ENCODE measurements at regions not wholly inside any gene's neighbourhood (a gene's known extent, or its start where the extent isn't known, plus 50 kb on each side); places are given as distances from the start of the nearest gene placed in this dataset.

DNA sequence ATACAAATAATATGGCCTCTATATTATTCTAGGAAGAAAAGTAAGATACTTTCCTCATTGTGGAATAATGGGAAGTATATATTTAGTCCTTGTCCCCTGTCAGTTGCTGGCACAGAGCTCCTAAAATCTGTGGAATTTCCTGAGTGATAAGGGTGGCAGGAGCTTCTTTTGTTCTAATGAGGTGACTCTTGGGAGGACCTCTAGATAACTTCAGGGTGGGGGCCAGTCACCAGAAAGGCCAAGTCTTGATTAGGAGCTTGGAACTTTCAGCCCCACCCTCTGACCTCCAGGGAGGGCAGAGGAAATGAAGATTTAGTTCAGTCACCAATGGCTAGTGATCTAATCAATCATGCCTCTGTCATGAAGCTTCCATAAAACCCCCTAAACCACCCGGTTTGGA is 179.9 kb upstream of the PRICKLE1 start:
- dilution Hi-C loops (cut with MboI; ENCODE audit: extremely low pct_ligation_motif_present, low sequenced_read_pairs), result no loop called here
- no peak overlapping the region for H3K4me3 ChIP-seq (ENCODE audit: control insufficient read depth in 2 of 3, extremely low read depth in 1 of 3, insufficient read depth in 2 of 3, low read depth in 1 of 3, low read length in 3 of 3)
- H3K4me1 ChIP-seq (ENCODE audit: control insufficient read depth, extremely low read depth, insufficient read depth, low read length), result no peaks in the 10 kb centered on the region

DNA sequence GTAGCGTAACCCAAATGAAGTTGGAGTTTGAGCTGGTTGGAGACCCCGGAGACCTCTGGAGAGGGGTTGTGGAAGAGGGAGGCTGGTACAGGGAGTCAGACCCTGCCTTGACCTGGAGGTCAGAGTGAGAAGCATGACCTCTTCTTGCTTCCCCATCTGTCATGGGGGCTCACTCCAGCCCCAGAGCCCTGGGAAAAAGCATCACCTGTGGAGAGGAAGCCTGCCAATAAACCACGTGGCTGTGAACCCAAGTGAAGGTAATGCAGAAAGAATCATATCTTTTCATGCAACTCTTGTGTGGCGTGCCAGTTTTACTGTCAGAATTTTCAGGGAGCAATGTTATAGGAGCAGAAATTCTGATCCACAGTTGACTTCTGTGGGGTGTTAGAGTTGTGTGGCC is 178.5 kb upstream of the PRICKLE1 start:
- H3K9me1 ChIP-seq (ENCODE audit: control insufficient read depth, extremely low read depth, insufficient read depth, low read length), result no peaks in the 10 kb centered on the region
- H3K27me3 ChIP-seq (ENCODE audit: control insufficient read depth, extremely low read depth, insufficient read depth, low read length), result no peaks in the 10 kb centered on the region
- H2AFZ ChIP-seq (ENCODE audit: control insufficient read depth, low read length), result no peak overlapping the region
- no peaks in the 10 kb centered on the region for H3K4me1 ChIP-seq (ENCODE audit: control insufficient read depth, extremely low read depth, insufficient read depth, low read length)
- H3K4me3 ChIP-seq (ENCODE audit: control insufficient read depth in 2 of 3, extremely low read depth in 1 of 3, insufficient read depth in 2 of 3, low read depth in 1 of 3, low read length in 3 of 3), result no peak overlapping the region
- H3K36me3 ChIP-seq (ENCODE audit: control insufficient read depth in 2 of 2, extremely low read depth in 1 of 2, insufficient read depth in 2 of 2, low read length in 2 of 2), result no peaks in the 10 kb centered on the region
- FAIRE-seq (no peak), DNase-seq (ENCODE audit: low read depth, low spot score) (no peak)
- no peak overlapping the region for H3K9ac ChIP-seq (ENCODE audit: control insufficient read depth, extremely low read depth, insufficient read depth, low read length)
- no peaks in the 10 kb centered on the region for H4K20me1 ChIP-seq (ENCODE audit: control insufficient read depth, extremely low read depth, insufficient read depth, low read length)
- TF ChIP-seq EZH2 (IDR thresholded peaks at IDR 0.05; ENCODE audit: low read length), result no peak
- TF ChIP-seq, protein P1, sequence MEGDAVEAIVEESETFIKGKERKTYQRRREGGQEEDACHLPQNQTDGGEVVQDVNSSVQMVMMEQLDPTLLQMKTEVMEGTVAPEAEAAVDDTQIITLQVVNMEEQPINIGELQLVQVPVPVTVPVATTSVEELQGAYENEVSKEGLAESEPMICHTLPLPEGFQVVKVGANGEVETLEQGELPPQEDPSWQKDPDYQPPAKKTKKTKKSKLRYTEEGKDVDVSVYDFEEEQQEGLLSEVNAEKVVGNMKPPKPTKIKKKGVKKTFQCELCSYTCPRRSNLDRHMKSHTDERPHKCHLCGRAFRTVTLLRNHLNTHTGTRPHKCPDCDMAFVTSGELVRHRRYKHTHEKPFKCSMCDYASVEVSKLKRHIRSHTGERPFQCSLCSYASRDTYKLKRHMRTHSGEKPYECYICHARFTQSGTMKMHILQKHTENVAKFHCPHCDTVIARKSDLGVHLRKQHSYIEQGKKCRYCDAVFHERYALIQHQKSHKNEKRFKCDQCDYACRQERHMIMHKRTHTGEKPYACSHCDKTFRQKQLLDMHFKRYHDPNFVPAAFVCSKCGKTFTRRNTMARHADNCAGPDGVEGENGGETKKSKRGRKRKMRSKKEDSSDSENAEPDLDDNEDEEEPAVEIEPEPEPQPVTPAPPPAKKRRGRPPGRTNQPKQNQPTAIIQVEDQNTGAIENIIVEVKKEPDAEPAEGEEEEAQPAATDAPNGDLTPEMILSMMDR (optimal IDR thresholded peaks at IDR 0.05 in 1 of 3, IDR thresholded peaks at IDR 0.05 in 1 of 3, conservative IDR thresholded peaks at IDR 0.05 in 1 of 3; ENCODE audit: extremely low read depth in 1 of 3, insufficient read depth in 2 of 3, low read length in 3 of 3), result no peak
- dilution Hi-C loops (cut with MboI; ENCODE audit: extremely low pct_ligation_motif_present, low sequenced_read_pairs), result no loop called here
- H3K9me3 ChIP-seq (ENCODE audit: control insufficient read depth, low read depth, low read length), result no peaks in the 10 kb centered on the region
- no peaks in the 10 kb centered on the region for H3K79me2 ChIP-seq (ENCODE audit: control insufficient read depth, insufficient read depth, low read length)
- no peak overlapping the region for H3K4me2 ChIP-seq (ENCODE audit: control insufficient read depth, extremely low read depth, insufficient read depth, low read depth, low read length)
- no peak overlapping the region for H3K27ac ChIP-seq (ENCODE audit: control insufficient read depth, insufficient read depth, low read length)

More for the DNA sequence above, 179.9 kb upstream of the PRICKLE1 start:
- DNase-seq (ENCODE audit: low read depth, low spot score) (no peak), FAIRE-seq (no peak)
- H3K79me2 ChIP-seq (ENCODE audit: control insufficient read depth, insufficient read depth, low read length), result no peaks in the 10 kb centered on the region
- no peak overlapping the region for H3K9ac ChIP-seq (ENCODE audit: control insufficient read depth, extremely low read depth, insufficient read depth, low read length)
- H3K9me1 ChIP-seq (ENCODE audit: control insufficient read depth, extremely low read depth, insufficient read depth, low read length), result no peaks in the 10 kb centered on the region
- H2AFZ ChIP-seq (ENCODE audit: control insufficient read depth, low read length), result no peak overlapping the region
- H3K27me3 ChIP-seq (ENCODE audit: control insufficient read depth, extremely low read depth, insufficient read depth, low read length), result no peaks in the 10 kb centered on the region
- H3K4me2 ChIP-seq (ENCODE audit: control insufficient read depth, extremely low read depth, insufficient read depth, low read depth, low read length), result no peak overlapping the region
- H3K27ac ChIP-seq (ENCODE audit: control insufficient read depth, insufficient read depth, low read length), result no peak overlapping the region
- H3K36me3 ChIP-seq (ENCODE audit: control insufficient read depth in 2 of 2, extremely low read depth in 1 of 2, insufficient read depth in 2 of 2, low read length in 2 of 2), result no peaks in the 10 kb centered on the region
- H3K9me3 ChIP-seq (ENCODE audit: control insufficient read depth, low read depth, low read length), result no peaks in the 10 kb centered on the region
- no peaks in the 10 kb centered on the region for H4K20me1 ChIP-seq (ENCODE audit: control insufficient read depth, extremely low read depth, insufficient read depth, low read length)
- no peak for TF ChIP-seq EZH2 (IDR thresholded peaks at IDR 0.05; ENCODE audit: low read length)
- TF ChIP-seq, protein P1 (optimal IDR thresholded peaks at IDR 0.05 in 1 of 3, IDR thresholded peaks at IDR 0.05 in 1 of 3, conservative IDR thresholded peaks at IDR 0.05 in 1 of 3; ENCODE audit: extremely low read depth in 1 of 3, insufficient read depth in 2 of 3, low read length in 3 of 3), result no peak

Data from keratinocyte (primary cell).